Sigmoid colon (tissue), 6 donors: ENCODE measurements at regions not wholly inside any gene's neighbourhood (a gene's known extent, or its start where the extent isn't known, plus 50 kb on each side); places are given as distances from the start of the nearest gene placed in this dataset.

Source experiments
- DNase-seq: peaks from one replicate; pipeline ENCODE4 v3.0.0-alpha.2; 2019
- H3K27ac ChIP-seq, 4 donors: fragments of 200-600 bp; sonication (generic); one replicate each; pipeline ENCODE4 v1.5.1; 2016 to 2019; ENCODE audit warnings: mild to moderate bottlenecking in 1 of 4
- H3K27me3 ChIP-seq, 3 donors: fragments of 200-600 bp; sonication (generic); one replicate each; pipeline ENCODE4 v1.5.1; 2019; ENCODE audit warnings: mild to moderate bottlenecking in 1 of 3
- H3K36me3 ChIP-seq, 4 donors: fragments of 200-600 bp; sonication (generic); one replicate each; pipeline ENCODE4 v1.5.1; 2016 to 2019
- H3K4me1 ChIP-seq, 4 donors: fragments of 200-600 bp; sonication (generic); one replicate each; pipeline ENCODE4 v1.5.1; 2017 to 2019
- H3K4me3 ChIP-seq, 4 donors: fragments of 200-600 bp; sonication (generic); one replicate each; pipeline ENCODE4 v1.5.1; 2017 to 2019; ENCODE audit warnings: mild to moderate bottlenecking in 2 of 4, moderate library complexity in 1 of 4
- H3K9me3 ChIP-seq, 4 donors: fragments of 200-600 bp in 3 of 4; sonication (generic) in 3 of 4; one replicate each; pipeline versions ENCODE4 v1.5.1 to v1.6.1; 2013 to 2019
- CTCF ChIP-seq, 4 experiments: fragments of 450-650 bp in 3 of 4; fragments of 200-600 bp in 1 of 4; IDR thresholded peaks; one replicate each; pipeline ENCODE4 v1.5.1; 2016 to 2019; ENCODE audit warnings: antibody characterized with exemption in 4 of 4, mild to moderate bottlenecking in 3 of 4, moderate library complexity in 2 of 4
- EP300 ChIP-seq, 4 donors: sonication (generic); formaldehyde crosslinking; IDR thresholded peaks; one replicate each; pipeline ENCODE4 v1.6.1; 2017; ENCODE audit warnings: antibody characterized with exemption in 4 of 4
- POLR2A ChIP-seq, 2 donors: fragments of 450-650 bp; IDR thresholded peaks; one replicate each; pipeline ENCODE4 v1.6.1; 2016; ENCODE audit warnings: antibody characterized with exemption in 2 of 2, mild to moderate bottlenecking in 2 of 2, moderate library complexity in 2 of 2
- POLR2AphosphoS5 ChIP-seq, 4 donors: sonication (generic); formaldehyde crosslinking; IDR thresholded peaks; one replicate each; pipeline ENCODE4 v1.6.1; 2017; ENCODE audit warnings: antibody characterized with exemption in 4 of 4
- WGBS, 2 donors: extraction: QIAGEN DNeasy Blood & Tissue Kit; methylation state at CpG; one replicate each; pipeline ENCODE4 v1.1.7; 2013; 5-methylcytosine and 5-hydroxymethylcytosine counted together
- intact Hi-C: fragments of 100-400 bp; cut with DNase I; formaldehyde crosslinking; loops from one replicate; pipeline ENCODE4 v1.15.1; 2023
- donor health status: healthy with polysubstance abuse.
- donor health status: healthy.

- Histone ChIP-seq H3K4me3 (no peak overlapping the region), H3K27me3 (no peaks in the 10 kb centered on the region), H3K36me3 (no peaks in the 10 kb centered on the region), H3K9me3 (no peaks in the 10 kb centered on the region), H3K27ac (no peak overlapping the region), H3K4me1 (peaks cover 0 to 7% (median 4%) of the 10 kb centered on the region in 4 donors)
- no peak for DNase-seq
- intact Hi-C loops: no loop called here
- 70 to 80% methylated on average over 4 of the region's 4 CpGs for WGBS, 2 donors
- no peak for TF ChIP-seq POLR2A (IDR thresholded peaks at IDR 0.05)
- no peak for TF ChIP-seq POLR2AphosphoS5 (IDR thresholded peaks at IDR 0.05)
- no peak for TF ChIP-seq EP300 (IDR thresholded peaks at IDR 0.05)
- no peak for TF ChIP-seq CTCF (IDR thresholded peaks at IDR 0.05)
These were observed 115.0 kb upstream of the SLC25A33 start for GRCh38 chr1:9424261-9424660.

GRCh38 chr1:9425859-9426258 lies 113.4 kb upstream of the SLC25A33 start:
- H3K27ac ChIP-seq: no peak overlapping the region
- DNase-seq: no peak
- no peak overlapping the region for H3K4me3 ChIP-seq
- H3K27me3 ChIP-seq: no peaks in the 10 kb centered on the region
- H3K9me3 ChIP-seq: no peaks in the 10 kb centered on the region
- no peaks in the 10 kb centered on the region for H3K36me3 ChIP-seq
- 55 to 82% methylated on average over 7 of the region's 7 CpGs for WGBS, 2 donors
- intact Hi-C loops: no loop called here
- TF ChIP-seq CTCF (IDR thresholded peaks at IDR 0.05): no peak
- TF ChIP-seq POLR2AphosphoS5 (IDR thresholded peaks at IDR 0.05): no peak
- no peak for TF ChIP-seq POLR2A (IDR thresholded peaks at IDR 0.05)
- TF ChIP-seq EP300 (IDR thresholded peaks at IDR 0.05): no peak
- H3K4me1 ChIP-seq: peaks cover 0 to 12% (median 10%) of the 10 kb centered on the region in 4 donors

- intact Hi-C loops: no loop called here
- Histone ChIP-seq H3K27me3 (no peaks in the 10 kb centered on the region), H3K27ac (no peak overlapping the region), H3K4me1 (peaks cover 0 to 12% (median 10%) of the 10 kb centered on the region in 4 donors), H3K36me3 (no peaks in the 10 kb centered on the region), H3K4me3 (no peak overlapping the region), H3K9me3 (no peaks in the 10 kb centered on the region)
- TF ChIP-seq POLR2A (IDR thresholded peaks at IDR 0.05): no peak
- 37 to 81% methylated on average over 13 of the region's 13 CpGs for WGBS, 2 donors
- DNase-seq: no peak
These were observed 113.0 kb upstream of the SLC25A33 start for GRCh38 chr1:9426291-9426711.

GRCh38 chr1:9427388-9427787 lies 111.9 kb upstream of the SLC25A33 start:
- Histone ChIP-seq H3K9me3 (no peaks in the 10 kb centered on the region), H3K4me1 (peaks cover 0 to 12% (median 10%) of the 10 kb centered on the region in 4 donors), H3K27me3 (no peaks in the 10 kb centered on the region), H3K27ac (no peak overlapping the region), H3K4me3 (no peak overlapping the region), H3K36me3 (no peaks in the 10 kb centered on the region)
- no peak for DNase-seq
- TF ChIP-seq POLR2AphosphoS5 (IDR thresholded peaks at IDR 0.05): no peak
- no peak for TF ChIP-seq POLR2A (IDR thresholded peaks at IDR 0.05)
- TF ChIP-seq EP300 (IDR thresholded peaks at IDR 0.05): no peak
- no peak for TF ChIP-seq CTCF (IDR thresholded peaks at IDR 0.05)
- intact Hi-C loops: no loop called here
- WGBS, 2 donors: 62 to 88% methylated on average over 2 of the region's 2 CpGs

GRCh38 chr1:9428601-9429341 lies 110.5 kb upstream of the SLC25A33 start:
- H3K27ac ChIP-seq: peak overlapping the region; percentile 85 to 90 (median 88)
- intact Hi-C loops: loop anchor here (2.0 kb wide), 1 partner anchor 136 kb away; the partner anchor contains the start of gene SPSB1
- H3K4me1 ChIP-seq: peaks cover 0 to 12% (median 10%) of the 10 kb centered on the region in 4 donors
- no peaks in the 10 kb centered on the region for H3K27me3 ChIP-seq
- whole genome bisulfite sequencing, 2 donors: 4 to 7% methylated on average over 48 of the region's 48 CpGs
- TF ChIP-seq POLR2A (IDR thresholded peaks at IDR 0.05): peak; percentile 48 to 78
- TF ChIP-seq POLR2AphosphoS5 (IDR thresholded peaks at IDR 0.05): peak; percentile 84 to 95 (median 90)
- TF ChIP-seq EP300 (IDR thresholded peaks at IDR 0.05): peak in 1 of 4 donors; percentile 92
- TF ChIP-seq CTCF (IDR thresholded peaks at IDR 0.05): no peak
- H3K9me3 ChIP-seq: no peaks in the 10 kb centered on the region
- H3K36me3 ChIP-seq: no peaks in the 10 kb centered on the region
- H3K4me3 ChIP-seq: peak overlapping the region; percentile 45 to 61 (median 50)
- peak; percentile 99 for DNase-seq
